ENCODE measurements at regions not wholly inside any gene's neighbourhood (a gene's known extent, or its start where the extent isn't known, plus 50 kb on each side); places are given as distances from the start of the nearest gene placed in this dataset.

- H3K27ac Mint-ChIP-seq = no peak overlapping the region
- H3K79me2 ChIP-seq (ENCODE audit: control insufficient read depth, insufficient read depth, low read length) = no peaks in the 10 kb centered on the region
- peaks cover 22% of the 10 kb centered on the region for H3K9me3 Mint-ChIP-seq (ENCODE audit: insufficient read depth)
- H3K27me3 ChIP-seq (replicated peaks in 1 of 4; ENCODE audit: control extremely low read depth in 1 of 4, control insufficient read depth in 3 of 4, insufficient read depth in 4 of 4, low read length in 3 of 4) = no peaks in the 10 kb centered on the region
- DNase-seq (no peak), ATAC-seq (ENCODE audit: low read depth) (no peak)
- no peaks in the 10 kb centered on the region for H3K27me3 Mint-ChIP-seq
- TF ChIP-seq EZH2 (IDR thresholded peaks at IDR 0.05; ENCODE audit: borderline replicate concordance, insufficient read depth, low read depth, low read length, poor library complexity, severe bottlenecking) = no peak
- no peak for TF ChIP-seq CTCF (IDR thresholded peaks at IDR 0.05)
- ChIA-PET POLR2A (no interaction called here), CTCF (no interaction called here)
- H3K4me2 ChIP-seq (replicated peaks; ENCODE audit: low read depth, low read length, poor library complexity, severe bottlenecking) = no peak overlapping the region
- H3K4me1 Mint-ChIP-seq = no peaks in the 10 kb centered on the region
- no peaks in the 10 kb centered on the region for H3K36me3 ChIP-seq (replicated peaks in 1 of 2; ENCODE audit: control extremely low read depth in 1 of 2, control insufficient read depth in 1 of 2, extremely low read depth in 1 of 2, insufficient read depth in 2 of 2, low read length in 1 of 2)
- no peaks in the 10 kb centered on the region for H4K20me1 ChIP-seq (ENCODE audit: control insufficient read depth, insufficient read depth, low read length, poor library complexity, severe bottlenecking)
- H3K4me3 Mint-ChIP-seq = no peak overlapping the region
- no peak overlapping the region for H3K27ac ChIP-seq (ENCODE audit: low read length in 2 of 2)
- H3K4me3 ChIP-seq (ENCODE audit: control extremely low read depth in 1 of 5, extremely low read depth in 1 of 5, insufficient read depth in 1 of 5, low read depth in 2 of 5, low read length in 4 of 5) = no peak overlapping the region
- H3K9ac ChIP-seq (ENCODE audit: low read length) = no peak overlapping the region
- peaks cover 1 to 32% (median 3%) of the 10 kb centered on the region in 3 donors for H3K9me3 ChIP-seq (ENCODE audit: control extremely low read depth in 1 of 3, control insufficient read depth in 2 of 3, insufficient read depth in 1 of 3, low read length in 2 of 3)
- H2AFZ ChIP-seq (ENCODE audit: insufficient read depth, low read depth, low read length, poor library complexity, severe bottlenecking) = no peak overlapping the region
- WGBS (ENCODE audit: insufficient coverage) = 91% methylated on average over 1 of the region's 4 CpGs
- H3K4me1 ChIP-seq (ENCODE audit: control insufficient read depth in 2 of 2, insufficient read depth in 2 of 2, low read length in 2 of 2) = no peaks in the 10 kb centered on the region
- intact Hi-C loops (cut with micrococcal nuclease) = no loop called here
Measured at GRCh38 chr16:35910409-35910808, 2451.0 kb downstream of the TP53TG3F start.

- no peak overlapping the region for H3K4me3 ChIP-seq (ENCODE audit: control extremely low read depth in 1 of 5, extremely low read depth in 1 of 5, insufficient read depth in 1 of 5, low read depth in 2 of 5, low read length in 4 of 5)
- H3K27ac ChIP-seq (ENCODE audit: low read length in 2 of 2) = no peak overlapping the region
- H3K79me2 ChIP-seq (ENCODE audit: control insufficient read depth, insufficient read depth, low read length) = no peaks in the 10 kb centered on the region
- CTCF ChIA-PET = no interaction called here
- Mint-ChIP-seq H3K27ac (no peak overlapping the region), H3K27me3 (no peaks in the 10 kb centered on the region), H3K9me3 (ENCODE audit: insufficient read depth) (peaks cover 16% of the 10 kb centered on the region), H3K4me1 (no peaks in the 10 kb centered on the region), H3K4me3 (no peak overlapping the region)
- DNase-seq (no peak), ATAC-seq (ENCODE audit: low read depth) (no peak)
- POLR2A ChIA-PET = no interaction called here
- 87% methylated on average over 8 of the region's 8 CpGs for WGBS (ENCODE audit: insufficient coverage)
- TF ChIP-seq EZH2 (IDR thresholded peaks at IDR 0.05; ENCODE audit: borderline replicate concordance, insufficient read depth, low read depth, low read length, poor library complexity, severe bottlenecking) (no peak), CTCF (IDR thresholded peaks at IDR 0.05) (no peak)
- no peaks in the 10 kb centered on the region for H3K27me3 ChIP-seq (replicated peaks in 1 of 4; ENCODE audit: control extremely low read depth in 1 of 4, control insufficient read depth in 3 of 4, insufficient read depth in 4 of 4, low read length in 3 of 4)
- H3K4me2 ChIP-seq (replicated peaks; ENCODE audit: low read depth, low read length, poor library complexity, severe bottlenecking) = no peak overlapping the region
- H4K20me1 ChIP-seq (ENCODE audit: control insufficient read depth, insufficient read depth, low read length, poor library complexity, severe bottlenecking) = no peaks in the 10 kb centered on the region
- H2AFZ ChIP-seq (ENCODE audit: insufficient read depth, low read depth, low read length, poor library complexity, severe bottlenecking) = no peak overlapping the region
- peaks cover 1 to 32% (median 3%) of the 10 kb centered on the region in 3 donors for H3K9me3 ChIP-seq (ENCODE audit: control extremely low read depth in 1 of 3, control insufficient read depth in 2 of 3, insufficient read depth in 1 of 3, low read length in 2 of 3)
- H3K36me3 ChIP-seq (replicated peaks in 1 of 2; ENCODE audit: control extremely low read depth in 1 of 2, control insufficient read depth in 1 of 2, extremely low read depth in 1 of 2, insufficient read depth in 2 of 2, low read length in 1 of 2) = no peaks in the 10 kb centered on the region
- H3K9ac ChIP-seq (ENCODE audit: low read length) = no peak overlapping the region
- intact Hi-C loops (cut with micrococcal nuclease) = no loop called here
- H3K4me1 ChIP-seq (ENCODE audit: control insufficient read depth in 2 of 2, insufficient read depth in 2 of 2, low read length in 2 of 2) = no peaks in the 10 kb centered on the region
Measured at GRCh38 chr16:35911899-35912298, 2452.5 kb downstream of the TP53TG3F start.

All from B cell (primary cell).